GM13976 (cell line): ENCODE measurements at regions not wholly inside any gene's neighbourhood (a gene's known extent, or its start where the extent isn't known, plus 50 kb on each side); places are given as distances from the start of the nearest gene placed in this dataset.

ENCODE experiments used
- DNase-seq: peaks from one replicate; pipeline ENCODE4 v3.0.0; 2012; ENCODE audit warnings: low spot score
- CTCF ChIP-seq: IDR thresholded peaks from 2 replicates; pipeline ENCODE4 v1.5.1; 2012; ENCODE audit warnings: borderline replicate concordance, mild to moderate bottlenecking; ENCODE audit not compliant: insufficient read depth; ENCODE audit errors: extremely low read depth, missing control alignments, control extremely low read depth
- in situ Hi-C: fragments of 300-500 bp; cut with MboI; formaldehyde crosslinking; loops from one replicate; pipeline ENCODE4 v1.12.0; 2022; ENCODE audit warnings: low sequenced_read_pairs, mixed read lengths, inconsistent platforms; ENCODE audit not compliant: unreplicated experiment

DNA sequence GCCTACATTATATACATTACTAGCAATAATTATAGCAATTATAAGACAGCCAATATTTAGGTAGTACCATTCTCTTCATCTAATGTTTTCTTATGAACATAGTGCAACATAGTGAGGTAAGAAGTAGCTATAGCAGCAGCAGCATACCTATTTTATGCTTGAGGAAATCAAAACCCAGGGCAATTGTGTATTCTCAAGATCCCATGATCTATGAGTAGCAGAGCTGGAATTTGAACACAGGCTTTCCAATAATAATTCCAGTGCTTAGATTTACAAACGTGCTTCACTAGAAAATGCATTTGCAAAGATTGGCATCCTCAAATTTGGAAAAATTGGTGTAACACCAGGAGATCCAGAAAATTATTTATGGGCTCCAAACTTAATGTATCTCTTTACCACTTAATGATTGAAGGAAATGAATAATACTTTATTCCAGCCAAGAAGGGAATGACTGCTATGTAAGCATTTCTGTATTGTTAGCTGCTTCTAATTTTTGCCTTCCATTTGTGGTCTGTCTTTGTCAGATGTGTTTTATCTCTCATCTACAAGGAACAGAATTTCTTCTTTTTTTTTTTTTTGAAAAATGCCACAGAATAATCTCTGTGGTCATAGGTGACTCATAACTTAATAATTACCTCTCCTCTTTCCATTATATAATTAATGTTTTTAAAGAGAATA lies 451.1 kb downstream of the ARAP2 start:
- in situ Hi-C loops: no loop called here
- no peak for TF ChIP-seq CTCF
- DNase-seq: no peak

DNA sequence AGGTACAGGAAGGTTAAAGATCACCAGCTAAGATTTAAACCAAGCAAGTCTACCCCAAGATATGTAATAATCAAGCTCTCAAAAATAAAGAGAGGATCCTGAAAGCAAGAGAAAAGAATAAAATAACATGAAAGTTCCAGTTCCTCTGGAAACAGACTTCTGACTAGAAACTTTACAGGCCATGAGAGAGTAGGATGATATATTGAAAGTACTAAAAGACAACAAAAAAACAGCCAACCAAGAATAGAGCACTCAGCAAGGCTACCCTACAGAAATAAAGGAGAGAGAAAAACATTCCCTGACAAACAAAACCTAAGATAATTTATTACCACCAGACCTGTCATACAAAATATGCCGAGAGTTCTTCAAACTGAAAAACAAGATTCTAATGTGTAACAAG lies 450.5 kb downstream of the ARAP2 start:
- DNase-seq: no peak
- no peak for TF ChIP-seq CTCF
- in situ Hi-C loops: no loop called here

DNA sequence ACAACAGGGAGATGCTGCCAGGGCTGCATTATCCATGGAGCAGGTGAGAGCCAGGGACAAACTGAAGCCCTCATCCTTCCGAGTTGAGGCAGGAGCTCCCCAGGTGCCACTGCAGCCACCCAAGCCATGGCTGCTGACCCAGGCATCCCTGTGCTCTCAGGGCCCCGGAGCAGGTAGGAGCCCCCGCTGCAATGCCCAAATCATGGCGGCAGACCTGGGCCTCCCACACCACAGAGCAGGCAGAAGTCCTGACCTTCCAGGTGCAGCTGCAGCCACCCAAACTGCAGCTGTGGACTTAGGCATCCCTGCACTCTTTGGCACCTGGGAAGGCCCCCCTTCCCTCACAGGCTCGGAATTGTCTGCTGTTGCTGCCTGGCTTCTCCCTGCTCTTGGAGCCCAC lies 443.6 kb downstream of the ARAP2 start:
- in situ Hi-C loops: no loop called here
- DNase-seq: no peak
- TF ChIP-seq CTCF: no peak

- no peak for TF ChIP-seq CTCF
- in situ Hi-C loops: no loop called here
- no peak for DNase-seq
Measured at GRCh38 chr4:35802644-35803043, 441.7 kb downstream of the ARAP2 start.

DNA sequence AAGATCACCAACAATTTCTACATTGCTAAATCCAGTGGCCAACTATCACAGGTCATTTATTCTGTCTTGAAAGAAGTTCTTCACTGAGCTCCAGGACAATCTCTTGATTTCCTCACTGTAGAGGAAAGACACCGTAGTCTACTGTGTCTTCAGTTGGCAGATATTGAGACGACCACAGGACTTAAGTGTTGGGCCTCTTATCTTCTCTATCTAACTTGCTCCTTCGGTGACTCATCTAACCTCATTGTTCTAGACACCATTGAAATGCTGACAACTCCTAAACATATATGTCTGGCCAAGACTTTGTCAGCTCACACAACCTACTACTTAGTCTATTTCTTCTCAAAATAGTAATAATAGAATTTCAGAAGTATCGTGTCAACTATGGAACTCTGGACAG lies 425.8 kb downstream of the ARAP2 start:
- in situ Hi-C loops: no loop called here
- TF ChIP-seq CTCF: no peak
- no peak for DNase-seq

GRCh38 chr4:35820003-35820402 lies 424.3 kb downstream of the ARAP2 start:
- in situ Hi-C loops: no loop called here
- DNase-seq: no peak
- no peak for TF ChIP-seq CTCF

GRCh38 chr4:35824231-35824630 lies 420.1 kb downstream of the ARAP2 start:
- in situ Hi-C loops: no loop called here
- no peak for DNase-seq
- TF ChIP-seq CTCF: no peak
